ENCODE measurements at regions not wholly inside any gene's neighbourhood (a gene's known extent, or its start where the extent isn't known, plus 50 kb on each side); places are given as distances from the start of the nearest gene placed in this dataset.
A peak's percentile ranks its signal among the peaks of the same experiment; 100 is the strongest.

- Histone ChIP-seq H3K4me3 (ENCODE audit: low read length in 2 of 2) (no peak overlapping the region), H3K27me3 (ENCODE audit: control insufficient read depth in 2 of 2, insufficient read depth in 1 of 2, low read length in 1 of 2) (no peaks in the 10 kb centered on the region), H3K4me1 (ENCODE audit: control insufficient read depth in 2 of 2, insufficient read depth in 2 of 2, low read length in 2 of 2) (no peaks in the 10 kb centered on the region), H3K9me3 (ENCODE audit: control insufficient read depth in 2 of 2, insufficient read depth in 1 of 2, low read length in 1 of 2) (peaks cover 2 to 24% of the 10 kb centered on the region in 2 donors), H3K36me3 (ENCODE audit: control insufficient read depth in 2 of 2, insufficient read depth in 2 of 2, low read length in 1 of 2) (no peaks in the 10 kb centered on the region), H3K27ac (ENCODE audit: low read depth in 1 of 2, low read length in 1 of 2) (no peak overlapping the region)
- DNase-seq (ENCODE audit: low read depth in 6 of 9, low spot score in 9 of 9) = no peak
- WGBS = 94% methylated on average over 21 of the region's 21 CpGs
These were observed 1071.4 kb downstream of the JRKL start for GRCh38 chr11:97461044-97461880.

- Histone ChIP-seq H3K27ac (ENCODE audit: low read depth in 1 of 2, low read length in 1 of 2) (no peak overlapping the region), H3K36me3 (ENCODE audit: control insufficient read depth in 2 of 2, insufficient read depth in 2 of 2, low read length in 1 of 2) (no peaks in the 10 kb centered on the region), H3K9me3 (ENCODE audit: control insufficient read depth in 2 of 2, insufficient read depth in 1 of 2, low read length in 1 of 2) (peaks cover 2 to 24% of the 10 kb centered on the region in 2 donors), H3K4me1 (ENCODE audit: control insufficient read depth in 2 of 2, insufficient read depth in 2 of 2, low read length in 2 of 2) (no peaks in the 10 kb centered on the region), H3K4me3 (ENCODE audit: low read length in 2 of 2) (no peak overlapping the region), H3K27me3 (ENCODE audit: control insufficient read depth in 2 of 2, insufficient read depth in 1 of 2, low read length in 1 of 2) (no peaks in the 10 kb centered on the region)
- peak in 1 of 9 donors; percentile 4 for DNase-seq (ENCODE audit: low read depth in 6 of 9, low spot score in 9 of 9)
- WGBS = 94% methylated on average over 9 of the region's 9 CpGs
These were observed 1072.1 kb downstream of the JRKL start for GRCh38 chr11:97461934-97462333.

- Histone ChIP-seq H3K27me3 (ENCODE audit: control insufficient read depth in 2 of 2, insufficient read depth in 1 of 2, low read length in 1 of 2) (no peaks in the 10 kb centered on the region), H3K9me3 (ENCODE audit: control insufficient read depth in 2 of 2, insufficient read depth in 1 of 2, low read length in 1 of 2) (peaks cover 2 to 24% of the 10 kb centered on the region in 2 donors), H3K4me1 (ENCODE audit: control insufficient read depth in 2 of 2, insufficient read depth in 2 of 2, low read length in 2 of 2) (no peaks in the 10 kb centered on the region), H3K27ac (ENCODE audit: low read depth in 1 of 2, low read length in 1 of 2) (no peak overlapping the region), H3K4me3 (ENCODE audit: low read length in 2 of 2) (no peak overlapping the region), H3K36me3 (ENCODE audit: control insufficient read depth in 2 of 2, insufficient read depth in 2 of 2, low read length in 1 of 2) (no peaks in the 10 kb centered on the region)
- WGBS = 58% methylated on average over 1 of the region's 1 CpG
- no peak for DNase-seq (ENCODE audit: low read depth in 6 of 9, low spot score in 9 of 9)
These were observed 1074.1 kb downstream of the JRKL start for GRCh38 chr11:97463891-97464290.

GRCh38 chr11:97471480-97471879 lies 1081.7 kb downstream of the JRKL start:
- H3K36me3 ChIP-seq (ENCODE audit: control insufficient read depth in 2 of 2, insufficient read depth in 2 of 2, low read length in 1 of 2) = no peaks in the 10 kb centered on the region
- H3K4me1 ChIP-seq (ENCODE audit: control insufficient read depth in 2 of 2, insufficient read depth in 2 of 2, low read length in 2 of 2) = no peaks in the 10 kb centered on the region
- H3K9me3 ChIP-seq (ENCODE audit: control insufficient read depth in 2 of 2, insufficient read depth in 1 of 2, low read length in 1 of 2) = peaks cover 4 to 9% of the 10 kb centered on the region in 2 donors
- H3K27me3 ChIP-seq (ENCODE audit: control insufficient read depth in 2 of 2, insufficient read depth in 1 of 2, low read length in 1 of 2) = no peaks in the 10 kb centered on the region
- no peak overlapping the region for H3K4me3 ChIP-seq (ENCODE audit: low read length in 2 of 2)
- no peak overlapping the region for H3K27ac ChIP-seq (ENCODE audit: low read depth in 1 of 2, low read length in 1 of 2)
- DNase-seq (ENCODE audit: low read depth in 6 of 9, low spot score in 9 of 9) = no peak
- 91% methylated on average over 1 of the region's 1 CpG for WGBS

GRCh38 chr11:97487387-97487786 lies 1097.6 kb downstream of the JRKL start:
- Histone ChIP-seq H3K9me3 (ENCODE audit: control insufficient read depth in 2 of 2, insufficient read depth in 1 of 2, low read length in 1 of 2) (peaks cover 0 to 7% of the 10 kb centered on the region in 2 donors), H3K4me3 (ENCODE audit: low read length in 2 of 2) (no peak overlapping the region), H3K27ac (ENCODE audit: low read depth in 1 of 2, low read length in 1 of 2) (no peak overlapping the region), H3K4me1 (ENCODE audit: control insufficient read depth in 2 of 2, insufficient read depth in 2 of 2, low read length in 2 of 2) (no peaks in the 10 kb centered on the region), H3K27me3 (ENCODE audit: control insufficient read depth in 2 of 2, insufficient read depth in 1 of 2, low read length in 1 of 2) (no peaks in the 10 kb centered on the region), H3K36me3 (ENCODE audit: control insufficient read depth in 2 of 2, insufficient read depth in 2 of 2, low read length in 1 of 2) (no peaks in the 10 kb centered on the region)
- DNase-seq (ENCODE audit: low read depth in 6 of 9, low spot score in 9 of 9) = no peak
- 92% methylated on average over 3 of the region's 3 CpGs for WGBS

GRCh38 chr11:97498891-97499290 lies 1109.1 kb downstream of the JRKL start:
- WGBS = 93% methylated on average over 2 of the region's 2 CpGs

GRCh38 chr11:97502201-97502600 lies 1112.4 kb downstream of the JRKL start:
- WGBS = 93% methylated on average over 1 of the region's 1 CpG
- H3K27ac ChIP-seq (ENCODE audit: low read depth in 1 of 2, low read length in 1 of 2) = no peak overlapping the region
- no peak for DNase-seq (ENCODE audit: low read depth in 6 of 9, low spot score in 9 of 9)
- no peaks in the 10 kb centered on the region for H3K36me3 ChIP-seq (ENCODE audit: control insufficient read depth in 2 of 2, insufficient read depth in 2 of 2, low read length in 1 of 2)
- no peaks in the 10 kb centered on the region for H3K9me3 ChIP-seq (ENCODE audit: control insufficient read depth in 2 of 2, insufficient read depth in 1 of 2, low read length in 1 of 2)
- H3K4me1 ChIP-seq (ENCODE audit: control insufficient read depth in 2 of 2, insufficient read depth in 2 of 2, low read length in 2 of 2) = no peaks in the 10 kb centered on the region
- no peaks in the 10 kb centered on the region for H3K27me3 ChIP-seq (ENCODE audit: control insufficient read depth in 2 of 2, insufficient read depth in 1 of 2, low read length in 1 of 2)
- no peak overlapping the region for H3K4me3 ChIP-seq (ENCODE audit: low read length in 2 of 2)

More at GRCh38 chr11:97498891-97499290, 1109.1 kb downstream of the JRKL start:
- Histone ChIP-seq H3K9me3 (ENCODE audit: control insufficient read depth in 2 of 2, insufficient read depth in 1 of 2, low read length in 1 of 2) (no peaks in the 10 kb centered on the region), H3K4me1 (ENCODE audit: control insufficient read depth in 2 of 2, insufficient read depth in 2 of 2, low read length in 2 of 2) (no peaks in the 10 kb centered on the region), H3K27me3 (ENCODE audit: control insufficient read depth in 2 of 2, insufficient read depth in 1 of 2, low read length in 1 of 2) (no peaks in the 10 kb centered on the region), H3K4me3 (ENCODE audit: low read length in 2 of 2) (no peak overlapping the region), H3K27ac (ENCODE audit: low read depth in 1 of 2, low read length in 1 of 2) (no peak overlapping the region), H3K36me3 (ENCODE audit: control insufficient read depth in 2 of 2, insufficient read depth in 2 of 2, low read length in 1 of 2) (no peaks in the 10 kb centered on the region)
- DNase-seq (ENCODE audit: low read depth in 6 of 9, low spot score in 9 of 9) = no peak

GRCh38 chr11:97506076-97506759 lies 1116.4 kb downstream of the JRKL start:
- no peaks in the 10 kb centered on the region for H3K9me3 ChIP-seq (ENCODE audit: control insufficient read depth in 2 of 2, insufficient read depth in 1 of 2, low read length in 1 of 2)
- no peaks in the 10 kb centered on the region for H3K27me3 ChIP-seq (ENCODE audit: control insufficient read depth in 2 of 2, insufficient read depth in 1 of 2, low read length in 1 of 2)
- no peaks in the 10 kb centered on the region for H3K4me1 ChIP-seq (ENCODE audit: control insufficient read depth in 2 of 2, insufficient read depth in 2 of 2, low read length in 2 of 2)
- 86% methylated on average over 5 of the region's 5 CpGs for whole genome bisulfite sequencing
- no peak overlapping the region for H3K27ac ChIP-seq (ENCODE audit: low read depth in 1 of 2, low read length in 1 of 2)
- H3K36me3 ChIP-seq (ENCODE audit: control insufficient read depth in 2 of 2, insufficient read depth in 2 of 2, low read length in 1 of 2) = no peaks in the 10 kb centered on the region
- H3K4me3 ChIP-seq (ENCODE audit: low read length in 2 of 2) = no peak overlapping the region
- DNase-seq (ENCODE audit: low read depth in 6 of 9, low spot score in 9 of 9) = no peak

GRCh38 chr11:97514446-97514845 lies 1124.6 kb downstream of the JRKL start:
- H3K27ac ChIP-seq (ENCODE audit: low read depth in 1 of 2, low read length in 1 of 2) = no peak overlapping the region
- H3K4me3 ChIP-seq (ENCODE audit: low read length in 2 of 2) = no peak overlapping the region
- H3K36me3 ChIP-seq (ENCODE audit: control insufficient read depth in 2 of 2, insufficient read depth in 2 of 2, low read length in 1 of 2) = no peaks in the 10 kb centered on the region
- 78% methylated on average over 1 of the region's 1 CpG for WGBS
- DNase-seq (ENCODE audit: low read depth in 6 of 9, low spot score in 9 of 9) = no peak
- H3K27me3 ChIP-seq (ENCODE audit: control insufficient read depth in 2 of 2, insufficient read depth in 1 of 2, low read length in 1 of 2) = no peaks in the 10 kb centered on the region
- no peaks in the 10 kb centered on the region for H3K4me1 ChIP-seq (ENCODE audit: control insufficient read depth in 2 of 2, insufficient read depth in 2 of 2, low read length in 2 of 2)
- H3K9me3 ChIP-seq (ENCODE audit: control insufficient read depth in 2 of 2, insufficient read depth in 1 of 2, low read length in 1 of 2) = no peaks in the 10 kb centered on the region
